OCI-LY3 (cell line): ENCODE measurements at regions not wholly inside any gene's neighbourhood (a gene's known extent, or its start where the extent isn't known, plus 50 kb on each side); places are given as distances from the start of the nearest gene placed in this dataset.

ENCODE experiments used
- CTCF ChIP-seq: fragments of 200-600, 300-600 bp; sonication (generic); IDR thresholded peaks from 2 replicates; pipeline ENCODE4 v1.5.1; 2014; ENCODE audit warnings: antibody characterized with exemption, low read length, low read depth
- EZH2phosphoT487 ChIP-seq: fragments of 200-600 bp; shearing (Covaris generic); IDR thresholded peaks from 2 replicates; pipeline ENCODE4 v1.6.1; 2018; ENCODE audit warnings: antibody characterized with exemption, mixed run types, low read depth

- TF ChIP-seq CTCF (no peak), EZH2phosphoT487 (no peak)
Observed at GRCh38 chr1:192933744-192934143, 124.9 kb downstream of the RGS2 start.
